K562 (cell line): ENCODE measurements at regions not wholly inside any gene's neighbourhood (a gene's known extent, or its start where the extent isn't known, plus 50 kb on each side); places are given as distances from the start of the nearest gene placed in this dataset.

Experiments
- ATAC-seq: fragments of 200-7000 bp; cut with Tn5 transposase; 3 replicates; pipeline ENCODE4 v1.9.1; 2020; ENCODE audit warnings: moderate library complexity
- BruUV-seq: library from RNA; stranded (reverse); fragments of 400-500 nt; replicated peaks from 2 replicates; lab custom pipeline; 2021; lab: Mats Ljungman, UMichigan
- CTCF ChIA-PET: fragments of 300-600 bp; formaldehyde crosslinking; extraction: SDS; loops from one replicate; lab custom pipeline; 2021; ENCODE audit warnings: low intra/inter-chr PET ratio; lab: Yijun Ruan, JAX
- POLR2A ChIA-PET: fragments of 300-600, 350-650 bp; sonication (Branson Sonifier 250); formaldehyde crosslinking; extraction: SDS; loops from one replicate; lab custom pipeline; 2021; ENCODE audit warnings: antibody characterized with exemption, inconsistent platforms; lab: Yijun Ruan, JAX
- DNase-seq, 4 experiments: peaks; one replicate each; pipeline versions ENCODE4 v3.0.0 to v3.0.0-alpha.2; 2011 to 2018; ENCODE audit warnings: low spot score in 3 of 4, mixed read lengths in 3 of 4; ENCODE audit errors: extremely low read depth in 1 of 4
- FAIRE-seq: peaks from 2 replicates; lab custom pipeline; 2011; peaks lifted over from hg19 to GRCh38; lab: Jason Lieb, UNC
- H2AFZ ChIP-seq: 2 replicates; pipeline ENCODE4 v1.6.0; 2011; ENCODE audit warnings: low read depth, low read length, control low read depth, inconsistent platforms
- H3K27ac ChIP-seq: fragments of 200-600 bp; 3 replicates; pipeline ENCODE4 v1.8.0; 2011; ENCODE audit warnings: low read depth, mild to moderate bottlenecking, control low read depth, inconsistent platforms, low read length, moderate library complexity, mixed read lengths; ENCODE audit errors: extremely low read depth
- H3K27me3 ChIP-seq, 2 experiments: fragments of 300-600 bp in 1 of 2; 2 replicates in 1 of 2; 3 replicates in 1 of 2; pipeline versions ENCODE4 v1.6.0 to v1.8.0; 2011; ENCODE audit warnings: inconsistent platforms in 2 of 2, low read length in 2 of 2, mild to moderate bottlenecking in 1 of 2, mixed read lengths in 1 of 2, moderate library complexity in 1 of 2; ENCODE audit not compliant: control insufficient read depth in 2 of 2, insufficient read depth in 2 of 2
- H3K36me3 ChIP-seq: fragments of 300-600 bp; 3 replicates; pipeline ENCODE4 v1.8.0; 2011; ENCODE audit warnings: mild to moderate bottlenecking, low read length, inconsistent platforms; ENCODE audit not compliant: control insufficient read depth, insufficient read depth
- H3K4me1 ChIP-seq, 2 experiments: fragments of 200-600 bp in 1 of 2; replicated peaks in 1 of 2; 2 replicates in 1 of 2; 3 replicates in 1 of 2; pipeline versions ENCODE4 v1.5.1 to v1.8.0; 2011; ENCODE audit warnings: inconsistent platforms in 2 of 2, low read length in 2 of 2, mild to moderate bottlenecking in 1 of 2, mixed read lengths in 1 of 2, moderate library complexity in 1 of 2; ENCODE audit not compliant: control insufficient read depth in 2 of 2, insufficient read depth in 2 of 2
- H3K4me2 ChIP-seq: 2 replicates; pipeline ENCODE4 v1.6.1; 2011; ENCODE audit warnings: low read length, control low read depth, inconsistent platforms, mixed read lengths; ENCODE audit not compliant: insufficient read depth
- H3K4me3 ChIP-seq: fragments of 200-600 bp; sonication (generic), shearing (Covaris generic); 2 replicates; pipeline ENCODE4 v1.5.1; 2016; ENCODE audit warnings: control low read depth, inconsistent platforms
- H3K79me2 ChIP-seq: fragments of 200-600 bp; 3 replicates; pipeline ENCODE4 v1.8.0; 2011; ENCODE audit warnings: low read length, inconsistent platforms; ENCODE audit not compliant: control insufficient read depth, insufficient read depth
- H3K9ac ChIP-seq, 2 experiments: 2 replicates each; pipeline versions ENCODE4 v1.6.0 to v1.6.1; 2011; ENCODE audit warnings: low read depth in 2 of 2, low read length in 2 of 2, control low read depth in 1 of 2, inconsistent platforms in 1 of 2, mild to moderate bottlenecking in 1 of 2, mixed read lengths in 1 of 2; ENCODE audit not compliant: insufficient read depth in 1 of 2
- H3K9me1 ChIP-seq: one replicate; pipeline ENCODE4 v1.6.0; 2011; ENCODE audit warnings: inconsistent platforms, mild to moderate bottlenecking, low read length, moderate library complexity; ENCODE audit not compliant: control insufficient read depth, insufficient read depth
- H3K9me3 ChIP-seq: replicated peaks from 2 replicates; pipeline ENCODE4 v1.5.1; 2011; ENCODE audit warnings: low read depth, low read length, inconsistent platforms; ENCODE audit not compliant: control insufficient read depth, insufficient read depth
- H4K20me1 ChIP-seq: replicated peaks from 2 replicates; pipeline ENCODE4 v1.6.1; 2011; ENCODE audit warnings: low read length, inconsistent platforms, mixed read lengths; ENCODE audit not compliant: control insufficient read depth, insufficient read depth
- KLF1 ChIP-seq: fragments of 450-650 bp; IDR thresholded peaks from 2 replicates; pipeline ENCODE4 v1.6.1; 2016; ENCODE audit warnings: missing genetic modification characterization, missing compliant biosample characterization
- PRDM10 ChIP-seq: fragments of 450-650 bp; IDR thresholded peaks from 2 replicates; pipeline ENCODE4 v1.6.1; 2018; ENCODE audit not compliant: partially characterized antibody
- ZNF764 ChIP-seq: fragments of 250-450 bp; sonication (Bioruptor Pico); IDR thresholded peaks from 2 replicates; pipeline ENCODE4 v1.4.0; 2020; ENCODE audit warnings: low read depth, mild to moderate bottlenecking, moderate library complexity
- WGBS: fragments of 100-300 bp; shearing (Covaris generic); methylation state at CpG from one replicate; pipeline ENCODE4 v1.1.6; 2016; ENCODE audit warnings: low coverage, mixed read lengths; ENCODE audit not compliant: insufficient coverage; ENCODE audit errors: missing lambda C conversion rate; 5-methylcytosine and 5-hydroxymethylcytosine counted together
- in situ Hi-C: fragments of 300-500 bp; cut with MboI; formaldehyde crosslinking; loops from 4 replicates; pipeline ENCODE4 v1.15.0; 2018; ENCODE audit warnings: inconsistent platforms, mixed read lengths
- intact Hi-C: fragments of 100-400 bp; cut with micrococcal nuclease; formaldehyde crosslinking; loops from 2 replicates; pipeline ENCODE4 v1.14.2; 2022

- FAIRE-seq: no peak
- no peak for TF ChIP-seq PRDM10
- no peaks in the 10 kb centered on the region for H3K4me1 ChIP-seq
- no peak overlapping the region for H3K4me2 ChIP-seq
- peaks cover 0 to 6% of the 10 kb centered on the region in 2 experiments; a peak in 1 of 5 replicates for H3K27me3 ChIP-seq
- no peak overlapping the region for H3K4me3 ChIP-seq
- WGBS: 0% methylated on average over 1 of the region's 1 CpG
- H4K20me1 ChIP-seq: no peaks in the 10 kb centered on the region
- intact Hi-C loops: no loop called here
- in situ Hi-C loops: no loop called here
- no peaks in the 10 kb centered on the region for H3K9me1 ChIP-seq
- H3K9me3 ChIP-seq: no peaks in the 10 kb centered on the region
- DNase-seq: no peak
- ChIA-PET CTCF (no interaction called here), POLR2A (no interaction called here)
- no peaks in the 10 kb centered on the region for H3K79me2 ChIP-seq
- no peak overlapping the region for H2AFZ ChIP-seq
- no peaks in the 10 kb centered on the region for H3K36me3 ChIP-seq
- no TSS peak for BruUV-seq
- no peak overlapping the region for H3K9ac ChIP-seq
- ATAC-seq: no peak
- H3K27ac ChIP-seq: no peak overlapping the region
Measured at GRCh38 chr12:67748743-67749040, 100.1 kb downstream of the DYRK2 start.

GRCh38 chr12:67750513-67751183, 102.1 kb downstream of the DYRK2 start:
- H3K9me3 ChIP-seq: no peaks in the 10 kb centered on the region
- no peaks in the 10 kb centered on the region for H3K4me1 ChIP-seq
- H3K9me1 ChIP-seq: no peaks in the 10 kb centered on the region
- H3K27ac ChIP-seq: no peak overlapping the region
- H4K20me1 ChIP-seq: no peaks in the 10 kb centered on the region
- H3K4me3 ChIP-seq: no peak overlapping the region
- H3K79me2 ChIP-seq: no peaks in the 10 kb centered on the region
- H3K36me3 ChIP-seq: no peaks in the 10 kb centered on the region
- in situ Hi-C loops (no loop called here), intact Hi-C loops (no loop called here)
- peaks cover 0 to 6% of the 10 kb centered on the region in 2 experiments; a peak in 1 of 5 replicates for H3K27me3 ChIP-seq
- no peak for ATAC-seq
- no peak overlapping the region for H2AFZ ChIP-seq
- WGBS: 3% methylated on average over 3 of the region's 3 CpGs
- H3K9ac ChIP-seq: no peak overlapping the region
- no TSS peak for BruUV-seq
- ChIA-PET POLR2A (no interaction called here), CTCF (no interaction called here)
- DNase-seq: no peak
- no peak for FAIRE-seq
- no peak overlapping the region for H3K4me2 ChIP-seq
- TF ChIP-seq KLF1 (no peak), ZNF764 (CRISPR knock-in tag) (no peak)
